ENCODE measurements at regions not wholly inside any gene's neighbourhood (a gene's known extent, or its start where the extent isn't known, plus 50 kb on each side); places are given as distances from the start of the nearest gene placed in this dataset.

DNA sequence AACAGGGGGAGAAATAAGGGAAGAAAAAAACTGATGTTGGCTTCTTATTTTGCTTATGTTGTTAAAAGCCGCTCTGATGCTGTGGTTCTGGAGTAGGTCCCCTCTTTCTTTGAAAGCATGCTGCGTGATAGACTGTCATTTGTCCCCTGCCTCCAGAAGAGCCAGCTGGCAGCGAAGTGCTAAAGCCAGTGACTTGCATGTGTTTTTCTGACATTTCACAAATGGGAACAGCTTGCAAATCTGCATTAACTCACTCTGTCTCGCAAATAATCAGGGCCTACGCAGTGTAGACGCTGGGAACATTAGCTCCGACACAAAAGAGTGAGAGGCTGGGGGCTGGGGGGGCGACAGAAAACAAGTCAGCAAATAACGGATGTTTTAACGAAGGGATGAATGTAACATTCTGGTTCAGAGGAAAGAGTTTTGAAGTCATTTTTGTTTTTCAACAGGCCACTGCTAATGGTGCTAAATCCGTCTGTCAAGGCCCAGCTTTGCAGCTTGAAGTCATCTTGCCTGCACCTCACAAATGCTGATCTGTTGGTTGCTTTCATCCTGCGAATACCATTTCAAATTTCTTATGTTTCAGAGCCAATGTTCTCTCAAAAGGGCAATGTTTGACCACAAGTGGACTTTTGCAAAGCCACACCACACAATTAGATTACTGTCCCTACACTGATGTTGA lies 68.8 kb upstream of the PIK3C3 start:
- H3K4me3 ChIP-seq (replicated peaks in 1 of 3; ENCODE audit: insufficient read depth in 1 of 3, low read depth in 1 of 3, low read length in 3 of 3) = no peak overlapping the region
- FAIRE-seq (no peak), DNase-seq (ENCODE audit: low read depth, low spot score) (no peak)
- H3K27ac ChIP-seq (ENCODE audit: insufficient read depth, low read depth, low read length) = no peak overlapping the region
- TF ChIP-seq POLR2A (IDR thresholded peaks at IDR 0.05; ENCODE audit: low read depth, low read length) (no peak), JUN (IDR thresholded peaks at IDR 0.05; ENCODE audit: borderline replicate concordance, insufficient read depth, insufficient read length, low read depth) (no peak), MYC (IDR thresholded peaks at IDR 0.05; ENCODE audit: low read depth, low read length) (no peak), POLR2AphosphoS5 (IDR thresholded peaks at IDR 0.05; ENCODE audit: insufficient read depth, low read depth, low read length) (no peak), FOS (IDR thresholded peaks at IDR 0.05; ENCODE audit: borderline replicate concordance, insufficient read depth, low read length) (no peak), EZH2 (IDR thresholded peaks at IDR 0.05; ENCODE audit: borderline replicate concordance, low read depth, low read length, severe bottlenecking) (no peak), GATA2 (IDR thresholded peaks at IDR 0.05; ENCODE audit: insufficient read depth, insufficient read length, low read depth, low read length) (no peak), CTCF (IDR thresholded peaks at IDR 0.05; ENCODE audit: extremely low read depth in 1 of 2, insufficient read depth in 1 of 2, low read depth in 1 of 2, low read length in 2 of 2) (no peak)
- TF ChIP-seq, protein P1, sequence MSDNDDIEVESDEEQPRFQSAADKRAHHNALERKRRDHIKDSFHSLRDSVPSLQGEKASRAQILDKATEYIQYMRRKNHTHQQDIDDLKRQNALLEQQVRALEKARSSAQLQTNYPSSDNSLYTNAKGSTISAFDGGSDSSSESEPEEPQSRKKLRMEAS (IDR thresholded peaks at IDR 0.05; ENCODE audit: insufficient read depth, insufficient read length) = no peak
- H3K9ac ChIP-seq (replicated peaks; ENCODE audit: extremely low read depth, insufficient read depth, low read length) = no peak overlapping the region
- no peaks in the 10 kb centered on the region for H3K36me3 ChIP-seq (ENCODE audit: control insufficient read depth in 2 of 2, extremely low read depth in 1 of 2, insufficient read depth in 2 of 2, low read length in 2 of 2)
- no peaks in the 10 kb centered on the region for H3K9me3 ChIP-seq (replicated peaks; ENCODE audit: control insufficient read depth, insufficient read depth, low read length)
- no TSS peak for BruUV-seq (replicated peaks)
- no peak overlapping the region for H3K4me2 ChIP-seq (ENCODE audit: insufficient read depth, low read length)
- intact Hi-C loops (cut with micrococcal nuclease) = no loop called here
- H3K27me3 ChIP-seq (ENCODE audit: control insufficient read depth in 2 of 2, insufficient read depth in 2 of 2, low read length in 2 of 2) = no peaks in the 10 kb centered on the region
- POLR2A ChIA-PET = no interaction called here
- H3K4me1 ChIP-seq (ENCODE audit: control insufficient read depth, extremely low read depth, insufficient read depth, low read length) = no peaks in the 10 kb centered on the region
- H3K79me2 ChIP-seq (ENCODE audit: control insufficient read depth, insufficient read depth, low read length) = no peaks in the 10 kb centered on the region
- dilution Hi-C loops (cut with MboI; ENCODE audit: extremely low pct_ligation_motif_present, low sequenced_read_pairs) = no loop called here
- CTCF ChIA-PET = no interaction called here
- H2AFZ ChIP-seq (ENCODE audit: low read depth, low read length) = no peak overlapping the region
- no peaks in the 10 kb centered on the region for H3K9me1 ChIP-seq (replicated peaks; ENCODE audit: control insufficient read depth, extremely low read depth, insufficient read depth, low read length)
- H4K20me1 ChIP-seq (replicated peaks; ENCODE audit: control insufficient read depth, extremely low read depth, insufficient read depth, low read length) = no peaks in the 10 kb centered on the region

Data from endothelial cell of umbilical vein (primary cell).